IMR-90 (cell line): ENCODE measurements at regions not wholly inside any gene's neighbourhood (a gene's known extent, or its start where the extent isn't known, plus 50 kb on each side); places are given as distances from the start of the nearest gene placed in this dataset.

Experiments
- ATAC-seq: fragments of 200-7000 bp; cut with Tn5 transposase; 2 replicates; pipeline ENCODE4 v1.9.1; 2020; ENCODE audit warnings: low read depth, mild to moderate bottlenecking, moderate library complexity
- BruUV-seq: library from RNA; stranded (reverse); fragments of 400-500 nt; replicated peaks from 2 replicates; lab custom pipeline; 2021; lab: Mats Ljungman, UMichigan
- CTCF ChIA-PET: fragments of 300-600 bp; formaldehyde crosslinking; extraction: SDS; loops from one replicate; lab custom pipeline; 2021; ENCODE audit warnings: antibody characterized with exemption; lab: Yijun Ruan, JAX
- POLR2A ChIA-PET: fragments of 300-600 bp; sonication (Branson Sonifier 250); formaldehyde crosslinking; loops from one replicate; lab custom pipeline; 2022; ENCODE audit warnings: antibody characterized with exemption; ENCODE audit not compliant: unreplicated experiment; lab: Charles Lee
- DNase-seq: peaks from one replicate; pipeline ENCODE4 v3.0.0; 2013
- H2AFZ ChIP-seq: replicated peaks from 2 replicates; pipeline ENCODE3; 2013; ENCODE audit warnings: low read length, mild to moderate bottlenecking; ENCODE audit not compliant: poor library complexity
- H2AK5ac ChIP-seq: 2 replicates; pipeline ENCODE4 v1.6.1; 2013; ENCODE audit warnings: low read depth, low read length, inconsistent platforms
- H2AK9ac ChIP-seq: replicated peaks from 2 replicates; pipeline ENCODE3; 2013; ENCODE audit warnings: mild to moderate bottlenecking, low read depth, low read length, moderate library complexity; ENCODE audit not compliant: poor library complexity
- H2BK120ac ChIP-seq: 2 replicates; pipeline ENCODE4 v1.6.1; 2013; ENCODE audit warnings: low read depth, low read length, inconsistent platforms
- H2BK15ac ChIP-seq: 3 replicates; pipeline ENCODE4 v1.6.1; 2013; ENCODE audit warnings: low read depth, low read length, inconsistent platforms
- H2BK20ac ChIP-seq: 2 replicates; pipeline ENCODE4 v1.6.1; 2013; ENCODE audit warnings: low read depth, mild to moderate bottlenecking, inconsistent platforms, low read length, moderate library complexity
- H2BK5ac ChIP-seq: 2 replicates; pipeline ENCODE4 v1.6.1; 2013; ENCODE audit warnings: mild to moderate bottlenecking, low read depth, low read length, inconsistent platforms; ENCODE audit not compliant: poor library complexity, severe bottlenecking
- H3K14ac ChIP-seq: replicated peaks from 2 replicates; pipeline ENCODE4 v1.6.1; 2013; ENCODE audit warnings: low read depth, low read length, inconsistent platforms
- H3K18ac ChIP-seq: 2 replicates; pipeline ENCODE4 v1.6.1; 2013; ENCODE audit warnings: low read depth, low read length, control low read depth
- H3K23ac ChIP-seq: 2 replicates; pipeline ENCODE4 v1.6.1; 2013; ENCODE audit warnings: low read depth, low read length, inconsistent platforms
- H3K27ac ChIP-seq: 2 replicates; pipeline ENCODE4 v1.5.1; 2013; ENCODE audit warnings: mild to moderate bottlenecking, control low read depth, low read length; ENCODE audit not compliant: insufficient read depth
- H3K27me3 ChIP-seq: 2 replicates; pipeline ENCODE4 v1.6.1; 2013; ENCODE audit warnings: low read length; ENCODE audit not compliant: control insufficient read depth, insufficient read depth
- H3K36me3 ChIP-seq: 2 replicates; pipeline ENCODE4 v1.6.1; 2013; ENCODE audit warnings: low read length, mixed read lengths; ENCODE audit not compliant: control insufficient read depth, insufficient read depth
- H3K4ac ChIP-seq: 2 replicates; pipeline ENCODE4 v1.6.1; 2013; ENCODE audit warnings: low read depth, low read length, inconsistent platforms
- H3K4me1 ChIP-seq: 2 replicates; pipeline ENCODE4 v1.6.1; 2013; ENCODE audit warnings: low read length, mixed read lengths; ENCODE audit not compliant: control insufficient read depth, insufficient read depth
- H3K4me2 ChIP-seq: 2 replicates; pipeline ENCODE4 v1.6.1; 2013; ENCODE audit warnings: low read depth, mild to moderate bottlenecking, control low read depth, low read length, moderate library complexity
- H3K4me3 ChIP-seq: 2 replicates; pipeline ENCODE4 v1.5.1; 2013; ENCODE audit warnings: low read depth, mild to moderate bottlenecking, control low read depth, low read length, moderate library complexity; ENCODE audit not compliant: insufficient read depth
- H3K56ac ChIP-seq: 2 replicates; pipeline ENCODE4 v1.6.1; 2013; ENCODE audit warnings: low read length, inconsistent platforms; ENCODE audit not compliant: insufficient read depth; ENCODE audit errors: extremely low read depth
- H3K79me1 ChIP-seq, 2 experiments: 2 replicates each; pipeline ENCODE4 v1.6.1; 2013; ENCODE audit warnings: low read length in 2 of 2, inconsistent platforms in 1 of 2, low read depth in 1 of 2
- H3K9ac ChIP-seq: 2 replicates; pipeline ENCODE4 v1.6.1; 2013; ENCODE audit warnings: low read depth, low read length, control low read depth
- H3K9me1 ChIP-seq: 2 replicates; pipeline ENCODE4 v1.6.1; 2013; ENCODE audit warnings: low read length, inconsistent platforms; ENCODE audit not compliant: insufficient read depth
- H3K9me3 ChIP-seq: 2 replicates; pipeline ENCODE4 v1.6.1; 2013; ENCODE audit warnings: low read length; ENCODE audit not compliant: control insufficient read depth, insufficient read depth
- H4K20me1 ChIP-seq: 2 replicates; pipeline ENCODE4 v1.6.1; 2013; ENCODE audit warnings: low read length, inconsistent platforms; ENCODE audit not compliant: insufficient read depth
- H4K5ac ChIP-seq: 2 replicates; pipeline ENCODE4 v1.6.1; 2013; ENCODE audit warnings: mild to moderate bottlenecking, low read depth, low read length, control low read depth
- H4K8ac ChIP-seq, 2 experiments: 2 replicates each; pipeline ENCODE4 v1.6.1; 2013; ENCODE audit warnings: low read depth in 2 of 2, low read length in 2 of 2, control low read depth in 1 of 2, inconsistent platforms in 1 of 2
- H4K91ac ChIP-seq: 2 replicates; pipeline ENCODE4 v1.6.1; 2013; ENCODE audit warnings: low read depth, low read length, inconsistent platforms; ENCODE audit not compliant: insufficient read depth
- BHLHE40 ChIP-seq: fragments of 150-350 bp; IDR thresholded peaks from 2 replicates; pipeline ENCODE4 v1.6.1; 2016; ENCODE audit warnings: mild to moderate bottlenecking, low read depth, low read length
- CEBPB ChIP-seq: IDR thresholded peaks from 2 replicates; pipeline ENCODE4 v1.6.1; 2012; ENCODE audit warnings: low read depth, low read length, improper control_type of control experiment
- MAFK ChIP-seq: IDR thresholded peaks from 2 replicates; pipeline ENCODE4 v1.6.1; 2012; ENCODE audit warnings: low read depth, low read length, improper control_type of control experiment
- MXI1 ChIP-seq: IDR thresholded peaks from 2 replicates; pipeline ENCODE4 v1.6.1; 2012; ENCODE audit warnings: low read depth, mild to moderate bottlenecking, low read length, moderate library complexity, borderline replicate concordance
- SMC3 ChIP-seq: fragments of 150-350 bp; IDR thresholded peaks from 2 replicates; pipeline ENCODE4 v1.6.1; 2016; ENCODE audit warnings: low read depth, mild to moderate bottlenecking, antibody characterized with exemption, low read length, moderate library complexity
- USF2 ChIP-seq: fragments of 150-350 bp; IDR thresholded peaks from 2 replicates; pipeline ENCODE4 v1.6.1; 2017; ENCODE audit warnings: mild to moderate bottlenecking, antibody characterized with exemption, low read length, low read depth
- WGBS, 2 experiments: methylation state at CpG; one replicate each; pipeline versions ENCODE4 v1.1.5 to v1.1.7; 2013; ENCODE audit warnings: missing lambda C conversion rate in 2 of 2; ENCODE audit not compliant: insufficient read length in 1 of 2; ENCODE audit errors: extremely low coverage in 2 of 2; 5-methylcytosine and 5-hydroxymethylcytosine counted together
- dilution Hi-C: fragments of 300-500 bp; cut with HindIII; formaldehyde crosslinking; loops from one replicate; pipeline ENCODE4 v1.14.3; 2018; ENCODE audit warnings: low sequenced_read_pairs; ENCODE audit not compliant: unreplicated experiment
- in situ Hi-C: fragments of 300-500 bp; cut with MboI; formaldehyde crosslinking; loops from 3 replicates; pipeline ENCODE4 v1.14.3; 2019; ENCODE audit warnings: low sequenced_read_pairs, inconsistent platforms, mixed read lengths
- intact Hi-C: fragments of 100-400 bp; cut with micrococcal nuclease; formaldehyde crosslinking; loops from 2 replicates; pipeline ENCODE4 v1.10.0; 2022
- TF ChIP-seq, protein P1 (sequence below): fragments of 150-350 bp; IDR thresholded peaks from 2 replicates; pipeline ENCODE4 v1.6.1; 2016; ENCODE audit warnings: low read depth, mild to moderate bottlenecking, low read length, moderate library complexity, borderline replicate concordance

- CTCF ChIA-PET, result no interaction called here
- dilution Hi-C loops, result no loop called here
These were observed 88.5 kb downstream of the ADRA2C start for GRCh38 chr4:3854661-3855060.

More at GRCh38 chr4:3854661-3855060, 88.5 kb downstream of the ADRA2C start:
- Histone ChIP-seq H2BK120ac (no peak overlapping the region), H2AFZ (no peak overlapping the region), H3K9ac (no peak overlapping the region), H3K27ac (no peak overlapping the region), H3K4me3 (no peak overlapping the region), H2BK20ac (no peak overlapping the region), H2BK15ac (no peak overlapping the region), H4K8ac (no peak overlapping the region), H2AK5ac (no peak overlapping the region), H3K27me3 (peaks cover 43% of the 10 kb centered on the region), H3K79me1 (no peaks in the 10 kb centered on the region), H3K36me3 (no peaks in the 10 kb centered on the region), H3K14ac (no peak overlapping the region), H3K4me2 (no peak overlapping the region), H3K9me3 (peaks cover 6% of the 10 kb centered on the region), H4K20me1 (no peaks in the 10 kb centered on the region), H2AK9ac (no peak overlapping the region), H3K9me1 (no peaks in the 10 kb centered on the region), H3K4me1 (no peaks in the 10 kb centered on the region), H2BK5ac (no peak overlapping the region), H3K4ac (no peak overlapping the region), H3K56ac (no peak overlapping the region), H4K91ac (no peak overlapping the region), H3K18ac (no peak overlapping the region), H3K23ac (no peak overlapping the region), H4K5ac (no peak overlapping the region)
- no peak for TF ChIP-seq MXI1
- TF ChIP-seq BHLHE40, result no peak
- TF ChIP-seq CEBPB, result no peak
- TF ChIP-seq, protein P1, sequence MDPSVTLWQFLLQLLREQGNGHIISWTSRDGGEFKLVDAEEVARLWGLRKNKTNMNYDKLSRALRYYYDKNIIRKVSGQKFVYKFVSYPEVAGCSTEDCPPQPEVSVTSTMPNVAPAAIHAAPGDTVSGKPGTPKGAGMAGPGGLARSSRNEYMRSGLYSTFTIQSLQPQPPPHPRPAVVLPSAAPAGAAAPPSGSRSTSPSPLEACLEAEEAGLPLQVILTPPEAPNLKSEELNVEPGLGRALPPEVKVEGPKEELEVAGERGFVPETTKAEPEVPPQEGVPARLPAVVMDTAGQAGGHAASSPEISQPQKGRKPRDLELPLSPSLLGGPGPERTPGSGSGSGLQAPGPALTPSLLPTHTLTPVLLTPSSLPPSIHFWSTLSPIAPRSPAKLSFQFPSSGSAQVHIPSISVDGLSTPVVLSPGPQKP, result no peak
- TF ChIP-seq USF2, result no peak
- no peak for TF ChIP-seq SMC3
- TF ChIP-seq MAFK, result no peak
- intact Hi-C loops, result no loop called here
- no TSS peak for BruUV-seq
- POLR2A ChIA-PET, result no interaction called here
- ATAC-seq (no peak), DNase-seq (no peak)
- in situ Hi-C loops, result no loop called here
- WGBS, 2 experiments, result 24% methylated on average over 3 of the region's 8 CpGs; no CpG with 5 or more reads in 1 of the 2 experiments
